ENCODE measurements at regions not wholly inside any gene's neighbourhood (a gene's known extent, or its start where the extent isn't known, plus 50 kb on each side); places are given as distances from the start of the nearest gene placed in this dataset.

GRCh38 chr9:110126986-110127864, 80.7 kb downstream of the C9orf152 start:
- Histone ChIP-seq H3K4me1 (ENCODE audit: control insufficient read depth in 2 of 3, insufficient read depth in 2 of 3, low read depth in 1 of 3, low read length in 3 of 3) (peaks cover 3 to 76% (median 51%) of the 10 kb centered on the region in 3 donors), H3K27ac (ENCODE audit: low read depth in 2 of 2, low read length in 2 of 2) (peak overlapping the region; percentile 87 to 92), H3K9ac (ENCODE audit: low read length in 3 of 3) (peak overlapping the region; percentile 8 to 75 (median 32)), H3K9me3 (ENCODE audit: control insufficient read depth in 2 of 3, insufficient read depth in 1 of 3, low read length in 3 of 3) (no peaks in the 10 kb centered on the region), H3K4me3 (ENCODE audit: low read length in 3 of 3) (peak overlapping the region; percentile 26 to 59 (median 57)), H3K27me3 (ENCODE audit: control insufficient read depth, insufficient read depth, low read length) (no peaks in the 10 kb centered on the region), H3K36me3 (ENCODE audit: control insufficient read depth in 2 of 3, insufficient read depth in 3 of 3, low read length in 3 of 3) (no peaks in the 10 kb centered on the region)
- no peak for FAIRE-seq
- TF ChIP-seq CTCF (IDR thresholded peaks at IDR 0.05; ENCODE audit: borderline replicate concordance, extremely low read depth, insufficient read depth): no peak
- DNase-seq: peak; percentile 76 to 96 (median 87)
- intact Hi-C loops (cut with DNase I): no loop called here

GRCh38 chr9:110128664-110129329, 79.2 kb downstream of the C9orf152 start:
- FAIRE-seq (no peak), DNase-seq (no peak)
- peak overlapping the region in 2 of 3 donors; percentile 14 to 33 for H3K9ac ChIP-seq (ENCODE audit: low read length in 3 of 3)
- intact Hi-C loops (cut with DNase I): no loop called here
- TF ChIP-seq CTCF (IDR thresholded peaks at IDR 0.05; ENCODE audit: borderline replicate concordance, extremely low read depth, insufficient read depth): no peak
- H3K4me1 ChIP-seq (ENCODE audit: control insufficient read depth in 2 of 3, insufficient read depth in 2 of 3, low read depth in 1 of 3, low read length in 3 of 3): peaks cover 3 to 71% (median 49%) of the 10 kb centered on the region in 3 donors
- no peaks in the 10 kb centered on the region for H3K27me3 ChIP-seq (ENCODE audit: control insufficient read depth, insufficient read depth, low read length)
- H3K9me3 ChIP-seq (ENCODE audit: control insufficient read depth in 2 of 3, insufficient read depth in 1 of 3, low read length in 3 of 3): no peaks in the 10 kb centered on the region
- H3K36me3 ChIP-seq (ENCODE audit: control insufficient read depth in 2 of 3, insufficient read depth in 3 of 3, low read length in 3 of 3): no peaks in the 10 kb centered on the region
- peak overlapping the region in 2 of 3 donors; percentile 2 to 28 for H3K4me3 ChIP-seq (ENCODE audit: low read length in 3 of 3)
- peak overlapping the region; percentile 76 to 92 for H3K27ac ChIP-seq (ENCODE audit: low read depth in 2 of 2, low read length in 2 of 2)

GRCh38 chr9:110129425-110129824, 78.5 kb downstream of the C9orf152 start:
- no peaks in the 10 kb centered on the region for H3K9me3 ChIP-seq (ENCODE audit: control insufficient read depth in 2 of 3, insufficient read depth in 1 of 3, low read length in 3 of 3)
- H3K36me3 ChIP-seq (ENCODE audit: control insufficient read depth in 2 of 3, insufficient read depth in 3 of 3, low read length in 3 of 3): no peaks in the 10 kb centered on the region
- H3K4me3 ChIP-seq (ENCODE audit: low read length in 3 of 3): peak overlapping the region in 1 of 3 donors; percentile 23
- intact Hi-C loops (cut with DNase I): no loop called here
- DNase-seq (no peak), FAIRE-seq (no peak)
- peaks cover 3 to 65% (median 44%) of the 10 kb centered on the region in 3 donors for H3K4me1 ChIP-seq (ENCODE audit: control insufficient read depth in 2 of 3, insufficient read depth in 2 of 3, low read depth in 1 of 3, low read length in 3 of 3)
- no peaks in the 10 kb centered on the region for H3K27me3 ChIP-seq (ENCODE audit: control insufficient read depth, insufficient read depth, low read length)
- H3K27ac ChIP-seq (ENCODE audit: low read depth in 2 of 2, low read length in 2 of 2): peak overlapping the region in 1 of 2 donors; percentile 92
- TF ChIP-seq CTCF (IDR thresholded peaks at IDR 0.05; ENCODE audit: borderline replicate concordance, extremely low read depth, insufficient read depth): no peak
- H3K9ac ChIP-seq (ENCODE audit: low read length in 3 of 3): no peak overlapping the region

Measured in kidney (tissue), 13 donors.